ENCODE measurements at regions not wholly inside any gene's neighbourhood (a gene's known extent, or its start where the extent isn't known, plus 50 kb on each side); places are given as distances from the start of the nearest gene placed in this dataset.

- no peak for TF ChIP-seq CTCF (conservative IDR thresholded peaks at IDR 0.05; ENCODE audit: low read depth, low read length)
- TF ChIP-seq EZH2 (IDR thresholded peaks at IDR 0.05; ENCODE audit: borderline replicate concordance, low read depth, low read length, poor library complexity, severe bottlenecking), result no peak
- BruUV-seq (replicated peaks), result no TSS peak
- H3K27ac ChIP-seq (ENCODE audit: low read depth, low read length, poor library complexity, severe bottlenecking), result no peak overlapping the region
- intact Hi-C loops (cut with micrococcal nuclease; ENCODE audit: unreplicated experiment), result no loop called here
- CTCF ChIA-PET, result no interaction called here
- no peak overlapping the region for H3K4me3 ChIP-seq (ENCODE audit: low read depth, low read length, poor library complexity, severe bottlenecking)
- peaks cover 14% of the 10 kb centered on the region for H3K4me1 ChIP-seq (ENCODE audit: insufficient read depth, low read length, poor library complexity, severe bottlenecking)
- no peaks in the 10 kb centered on the region for H3K36me3 ChIP-seq (ENCODE audit: insufficient read depth, low read length, poor library complexity, severe bottlenecking)
- DNase-seq (ENCODE audit: low spot score), result no peak
- POLR2A ChIA-PET (ENCODE audit: low non-redundant PET), result interaction anchor here (0.7 kb wide), 1 partner anchor 344 kb away, joined by 3 read pairs; no protein-coding TSS in a partner anchor
- H3K9me3 ChIP-seq (ENCODE audit: low read depth, low read length, poor library complexity, severe bottlenecking), result no peaks in the 10 kb centered on the region
- no peaks in the 10 kb centered on the region for H3K27me3 ChIP-seq (replicated peaks; ENCODE audit: insufficient read depth, low read depth, low read length, poor library complexity)
These were observed 896.4 kb downstream of the TFAP2A start for GRCh38 chr6:9518431-9518830.

- DNase-seq (ENCODE audit: low spot score), result no peak
- no TSS peak for BruUV-seq (replicated peaks)
- no peaks in the 10 kb centered on the region for H3K9me3 ChIP-seq (ENCODE audit: low read depth, low read length, poor library complexity, severe bottlenecking)
- H3K36me3 ChIP-seq (ENCODE audit: insufficient read depth, low read length, poor library complexity, severe bottlenecking), result no peaks in the 10 kb centered on the region
- H3K4me1 ChIP-seq (ENCODE audit: insufficient read depth, low read length, poor library complexity, severe bottlenecking), result peaks cover 14% of the 10 kb centered on the region
- no peak overlapping the region for H3K27ac ChIP-seq (ENCODE audit: low read depth, low read length, poor library complexity, severe bottlenecking)
- ChIA-PET CTCF (no interaction called here), POLR2A (ENCODE audit: low non-redundant PET) (no interaction called here)
- H3K27me3 ChIP-seq (replicated peaks; ENCODE audit: insufficient read depth, low read depth, low read length, poor library complexity), result no peaks in the 10 kb centered on the region
- intact Hi-C loops (cut with micrococcal nuclease; ENCODE audit: unreplicated experiment), result no loop called here
- H3K4me3 ChIP-seq (ENCODE audit: low read depth, low read length, poor library complexity, severe bottlenecking), result no peak overlapping the region
- TF ChIP-seq CTCF (conservative IDR thresholded peaks at IDR 0.05; ENCODE audit: low read depth, low read length), result no peak
- TF ChIP-seq EZH2 (IDR thresholded peaks at IDR 0.05; ENCODE audit: borderline replicate concordance, low read depth, low read length, poor library complexity, severe bottlenecking), result no peak
These were observed 897.1 kb downstream of the TFAP2A start for GRCh38 chr6:9517806-9518205.

GRCh38 chr6:9515633-9516606 is 899.0 kb downstream of the TFAP2A start:
- H3K9me3 ChIP-seq (ENCODE audit: low read depth, low read length, poor library complexity, severe bottlenecking), result no peaks in the 10 kb centered on the region
- H3K4me1 ChIP-seq (ENCODE audit: insufficient read depth, low read length, poor library complexity, severe bottlenecking), result peaks cover 8% of the 10 kb centered on the region
- ChIA-PET CTCF (no interaction called here), POLR2A (ENCODE audit: low non-redundant PET) (interaction anchor here (0.6 kb wide), 1 partner anchor 70 kb away, joined by 3 read pairs; no protein-coding TSS in a partner anchor)
- H3K36me3 ChIP-seq (ENCODE audit: insufficient read depth, low read length, poor library complexity, severe bottlenecking), result no peaks in the 10 kb centered on the region
- no peak overlapping the region for H3K4me3 ChIP-seq (ENCODE audit: low read depth, low read length, poor library complexity, severe bottlenecking)
- H3K27me3 ChIP-seq (replicated peaks; ENCODE audit: insufficient read depth, low read depth, low read length, poor library complexity), result no peaks in the 10 kb centered on the region
- no peak for TF ChIP-seq EZH2 (IDR thresholded peaks at IDR 0.05; ENCODE audit: borderline replicate concordance, low read depth, low read length, poor library complexity, severe bottlenecking)
- TF ChIP-seq CTCF (conservative IDR thresholded peaks at IDR 0.05; ENCODE audit: low read depth, low read length), result no peak
- no peak for DNase-seq (ENCODE audit: low spot score)
- intact Hi-C loops (cut with micrococcal nuclease; ENCODE audit: unreplicated experiment), result no loop called here
- BruUV-seq (replicated peaks), result no TSS peak
- H3K27ac ChIP-seq (ENCODE audit: low read depth, low read length, poor library complexity, severe bottlenecking), result no peak overlapping the region

Measured in A673 (cell line).